Tibial nerve (tissue), 4 donors: ENCODE measurements at regions not wholly inside any gene's neighbourhood (a gene's known extent, or its start where the extent isn't known, plus 50 kb on each side); places are given as distances from the start of the nearest gene placed in this dataset.

ENCODE experiments used
- DNase-seq, 2 donors: peaks; one replicate each; pipeline ENCODE4 v3.0.0-alpha.2; 2019; ENCODE audit warnings: low spot score in 2 of 2
- H3K27ac ChIP-seq, 4 donors: fragments of 200-600 bp; sonication (generic) in 3 of 4; one replicate each; pipeline ENCODE4 v1.5.1; 2017 to 2019; ENCODE audit warnings: mild to moderate bottlenecking in 1 of 4
- H3K27me3 ChIP-seq, 2 donors: fragments of 200-600 bp; sonication (generic) in 1 of 2; one replicate each; pipeline versions ENCODE4 v1.5.1 to v1.6.0; 2017 to 2019
- H3K36me3 ChIP-seq, 3 donors: fragments of 200-600 bp; sonication (generic); one replicate each; pipeline ENCODE4 v1.5.1; 2018 to 2019
- H3K4me1 ChIP-seq, 4 donors: fragments of 200-600 bp; sonication (generic) in 3 of 4; one replicate each; pipeline ENCODE4 v1.5.1; 2017 to 2019
- H3K4me3 ChIP-seq, 4 donors: fragments of 200-600 bp; sonication (generic) in 3 of 4; one replicate each; pipeline ENCODE4 v1.5.1; 2017 to 2019; ENCODE audit warnings: mild to moderate bottlenecking in 1 of 4, moderate library complexity in 1 of 4
- H3K9me3 ChIP-seq, 4 donors: fragments of 200-600 bp; sonication (generic) in 3 of 4; one replicate each; pipeline ENCODE4 v1.5.1; 2017 to 2019
- CTCF ChIP-seq, 5 experiments: fragments of 200-600 bp in 3 of 5; fragments of 450-650 bp in 2 of 5; sonication (generic) in 3 of 5; IDR thresholded peaks; one replicate each; pipeline ENCODE4 v1.5.1; 2016 to 2019; ENCODE audit warnings: antibody characterized with exemption in 5 of 5, mild to moderate bottlenecking in 3 of 5, moderate library complexity in 2 of 5
- EP300 ChIP-seq, 2 donors: sonication (generic); formaldehyde crosslinking; IDR thresholded peaks; one replicate each; pipeline ENCODE4 v1.6.1; 2017; ENCODE audit warnings: antibody characterized with exemption in 2 of 2, mild to moderate bottlenecking in 1 of 2
- POLR2A ChIP-seq, 2 donors: fragments of 450-650 bp; IDR thresholded peaks; one replicate each; pipeline ENCODE4 v1.6.1; 2017; ENCODE audit warnings: antibody characterized with exemption in 2 of 2, mild to moderate bottlenecking in 2 of 2, moderate library complexity in 2 of 2
- WGBS, 2 donors: methylation state at CpG; one replicate each; pipeline ENCODE4 v1.1.5; 2018; 5-methylcytosine and 5-hydroxymethylcytosine counted together

GRCh38 chr3:98644168-98644567 lies 50.8 kb upstream of the CPOX start:
- H3K9me3 ChIP-seq = peaks cover 0 to 8% (median 0%) of the 10 kb centered on the region in 4 donors
- no peaks in the 10 kb centered on the region for H3K36me3 ChIP-seq
- no peak overlapping the region for H3K27ac ChIP-seq
- WGBS, 2 donors = 89 to 92% methylated on average over 3 of the region's 3 CpGs
- no peaks in the 10 kb centered on the region for H3K4me1 ChIP-seq
- no peak overlapping the region for H3K4me3 ChIP-seq
- no peaks in the 10 kb centered on the region for H3K27me3 ChIP-seq
- TF ChIP-seq POLR2A (IDR thresholded peaks at IDR 0.05) = no peak
- TF ChIP-seq CTCF (IDR thresholded peaks at IDR 0.05) = no peak
- TF ChIP-seq EP300 (IDR thresholded peaks at IDR 0.05) = no peak
- no peak for DNase-seq

DNA sequence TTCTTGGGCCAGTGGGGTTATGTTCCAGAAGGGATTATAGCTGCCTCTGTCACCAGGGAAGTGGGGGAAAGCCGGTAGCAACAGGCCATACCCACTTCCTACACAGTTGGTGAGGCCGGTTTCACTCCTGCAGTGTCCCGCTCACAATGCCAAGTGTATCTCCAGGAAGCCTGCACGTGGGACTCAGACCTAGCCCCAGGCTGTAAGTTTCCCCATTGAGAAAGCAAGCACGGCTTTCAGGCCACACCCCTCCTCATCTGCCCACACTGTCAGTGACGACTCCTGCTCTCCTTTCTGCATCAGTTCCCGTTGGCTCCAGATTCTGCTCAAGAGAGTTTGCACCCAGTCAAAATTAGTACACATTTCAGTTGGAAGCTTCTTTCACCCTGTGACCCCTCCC lies 51.6 kb upstream of the CPOX start:
- Histone ChIP-seq H3K27me3 (no peaks in the 10 kb centered on the region), H3K9me3 (no peaks in the 10 kb centered on the region), H3K36me3 (no peaks in the 10 kb centered on the region), H3K27ac (no peak overlapping the region), H3K4me1 (no peaks in the 10 kb centered on the region), H3K4me3 (no peak overlapping the region)
- DNase-seq = no peak
- 57 to 58% methylated on average over 7 of the region's 7 CpGs for WGBS, 2 donors
- TF ChIP-seq EP300 (IDR thresholded peaks at IDR 0.05) = no peak
- no peak for TF ChIP-seq POLR2A (IDR thresholded peaks at IDR 0.05)
- TF ChIP-seq CTCF (IDR thresholded peaks at IDR 0.05) = no peak

DNA sequence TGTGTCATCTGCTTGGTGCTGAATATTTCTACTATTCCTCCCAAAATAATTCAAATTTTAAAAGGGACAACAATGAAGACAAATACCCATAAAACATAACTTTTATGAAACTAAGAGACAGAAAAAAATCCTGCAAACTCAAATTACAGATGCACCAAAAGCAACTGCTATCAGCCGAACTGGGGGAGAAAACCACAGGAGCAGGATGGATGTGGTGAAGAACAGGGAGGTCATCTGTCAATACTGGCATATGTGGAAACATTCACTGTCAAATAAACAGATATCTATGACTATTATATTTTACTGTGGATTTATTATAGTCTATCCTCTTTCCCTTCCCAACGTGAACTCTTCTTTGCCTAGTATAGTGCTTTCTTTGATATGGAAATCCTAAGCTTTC lies 53.3 kb upstream of the CPOX start:
- TF ChIP-seq POLR2A (IDR thresholded peaks at IDR 0.05) (no peak), EP300 (IDR thresholded peaks at IDR 0.05) (no peak), CTCF (IDR thresholded peaks at IDR 0.05) (no peak)
- H3K27me3 ChIP-seq = no peaks in the 10 kb centered on the region
- no peak overlapping the region for H3K4me3 ChIP-seq
- WGBS, 2 donors = 63 to 69% methylated on average over 2 of the region's 2 CpGs
- H3K9me3 ChIP-seq = no peaks in the 10 kb centered on the region
- DNase-seq = no peak
- peaks cover 0 to 3% (median 0%) of the 10 kb centered on the region in 4 donors for H3K4me1 ChIP-seq
- no peak overlapping the region for H3K27ac ChIP-seq
- no peaks in the 10 kb centered on the region for H3K36me3 ChIP-seq

GRCh38 chr3:98647197-98647596 lies 53.8 kb upstream of the CPOX start:
- TF ChIP-seq POLR2A (IDR thresholded peaks at IDR 0.05) (no peak), CTCF (IDR thresholded peaks at IDR 0.05) (no peak)
- no peaks in the 10 kb centered on the region for H3K9me3 ChIP-seq
- H3K27ac ChIP-seq = no peak overlapping the region
- no peak overlapping the region for H3K4me3 ChIP-seq
- H3K4me1 ChIP-seq = peaks cover 0 to 3% (median 0%) of the 10 kb centered on the region in 4 donors
- 75 to 88% methylated on average over 4 of the region's 4 CpGs for WGBS, 2 donors
- no peaks in the 10 kb centered on the region for H3K27me3 ChIP-seq
- DNase-seq = no peak
- H3K36me3 ChIP-seq = no peaks in the 10 kb centered on the region

- H3K4me1 ChIP-seq = peaks cover 0 to 3% (median 0%) of the 10 kb centered on the region in 4 donors
- H3K9me3 ChIP-seq = no peaks in the 10 kb centered on the region
- TF ChIP-seq CTCF (IDR thresholded peaks at IDR 0.05) = no peak
- no peak for TF ChIP-seq EP300 (IDR thresholded peaks at IDR 0.05)
- no peak for TF ChIP-seq POLR2A (IDR thresholded peaks at IDR 0.05)
- no peak overlapping the region for H3K27ac ChIP-seq
- 76 to 78% methylated on average over 3 of the region's 3 CpGs for WGBS, 2 donors
- H3K4me3 ChIP-seq = no peak overlapping the region
- no peaks in the 10 kb centered on the region for H3K27me3 ChIP-seq
- DNase-seq = no peak
- no peaks in the 10 kb centered on the region for H3K36me3 ChIP-seq
Measured at GRCh38 chr3:98650971-98651779, 57.8 kb upstream of the CPOX start.
